ENCODE measurements at regions not wholly inside any gene's neighbourhood (a gene's known extent, or its start where the extent isn't known, plus 50 kb on each side); places are given as distances from the start of the nearest gene placed in this dataset.
"Not testable (repeated sequence)": the region's sequence is repeated elsewhere in the genome, so short reads cannot be mapped to it uniquely, and the experiment has no call there.

- no peak for DNase-seq
These were observed 135.8 kb downstream of the PLCE1 start for GRCh38 chr10:94129393-94130130.

GRCh38 chr10:94131885-94132284, 138.2 kb downstream of the PLCE1 start:
- Histone ChIP-seq H3K4me3 (no peak overlapping the region), H3K9me3 (replicated peaks) (no peaks in the 10 kb centered on the region), H3K36me3 (no peaks in the 10 kb centered on the region), H3K27ac (no peak overlapping the region), H3K4me1 (no peaks in the 10 kb centered on the region), H3K27me3 (no peaks in the 10 kb centered on the region)
- no peak for DNase-seq

More at GRCh38 chr10:94129393-94130130, 135.8 kb downstream of the PLCE1 start:
- Histone ChIP-seq H3K36me3 (no peaks in the 10 kb centered on the region), H3K4me3 (no peak overlapping the region), H3K27ac (no peak overlapping the region), H3K9me3 (replicated peaks) (no peaks in the 10 kb centered on the region), H3K27me3 (no peaks in the 10 kb centered on the region), H3K4me1 (no peaks in the 10 kb centered on the region)

- Histone ChIP-seq H3K9me3 (replicated peaks) (no peaks in the 10 kb centered on the region), H3K36me3 (no peaks in the 10 kb centered on the region), H3K4me1 (no peaks in the 10 kb centered on the region; the same call in 1 of the 2 replicates), H3K4me3 (no peak overlapping the region), H3K27ac (no peak overlapping the region), H3K27me3 (no peaks in the 10 kb centered on the region)
- DNase-seq, result no peak
These were observed 139.5 kb downstream of the PLCE1 start for GRCh38 chr10:94133239-94133638.

GRCh38 chr10:94137747-94138146, 144.0 kb downstream of the PLCE1 start:
- no peak overlapping the region for H3K4me3 ChIP-seq
- no peak for DNase-seq
- H3K27ac ChIP-seq, result no peak overlapping the region
- no peaks in the 10 kb centered on the region for H3K9me3 ChIP-seq (replicated peaks)
- H3K27me3 ChIP-seq, result no peaks in the 10 kb centered on the region
- H3K4me1 ChIP-seq, result no peaks in the 10 kb centered on the region; the same call in 1 of the 2 replicates
- H3K36me3 ChIP-seq, result no peaks in the 10 kb centered on the region

GRCh38 chr10:94138391-94138790, 144.7 kb downstream of the PLCE1 start:
- Histone ChIP-seq H3K4me3 (no peak overlapping the region), H3K4me1 (no peaks in the 10 kb centered on the region; the same call in 1 of the 2 replicates), H3K27ac (no peak overlapping the region), H3K27me3 (no peaks in the 10 kb centered on the region), H3K9me3 (replicated peaks) (no peaks in the 10 kb centered on the region), H3K36me3 (no peaks in the 10 kb centered on the region)
- peak in 1 of 2 experiments; percentile 2 for DNase-seq

GRCh38 chr10:94143261-94143660, 149.5 kb downstream of the PLCE1 start:
- no peak overlapping the region for H3K4me3 ChIP-seq
- H3K4me1 ChIP-seq, result no peaks in the 10 kb centered on the region; the same call in 1 of the 2 replicates
- no peak for DNase-seq
- H3K27ac ChIP-seq, result no peak overlapping the region
- H3K9me3 ChIP-seq (replicated peaks), result no peaks in the 10 kb centered on the region
- no peaks in the 10 kb centered on the region for H3K27me3 ChIP-seq
- H3K36me3 ChIP-seq, result no peaks in the 10 kb centered on the region

GRCh38 chr10:94146313-94146712, 152.6 kb downstream of the PLCE1 start:
- H3K4me3 ChIP-seq, result no peak overlapping the region
- H3K9me3 ChIP-seq (replicated peaks), result no peaks in the 10 kb centered on the region
- H3K36me3 ChIP-seq, result no peaks in the 10 kb centered on the region
- H3K4me1 ChIP-seq, result no peaks in the 10 kb centered on the region
- H3K27me3 ChIP-seq, result no peaks in the 10 kb centered on the region
- no peak overlapping the region for H3K27ac ChIP-seq
- DNase-seq, result no peak

GRCh38 chr10:94146746-94147145, 153.0 kb downstream of the PLCE1 start:
- no peaks in the 10 kb centered on the region for H3K27me3 ChIP-seq
- H3K36me3 ChIP-seq, result no peaks in the 10 kb centered on the region
- no peak overlapping the region for H3K4me3 ChIP-seq
- H3K9me3 ChIP-seq (replicated peaks), result no peaks in the 10 kb centered on the region
- no peak for DNase-seq
- no peak overlapping the region for H3K27ac ChIP-seq
- no peaks in the 10 kb centered on the region for H3K4me1 ChIP-seq

- H3K27ac ChIP-seq, result no peak overlapping the region
- H3K4me1 ChIP-seq, result no peaks in the 10 kb centered on the region
- H3K27me3 ChIP-seq, result no peaks in the 10 kb centered on the region
- no peak overlapping the region for H3K4me3 ChIP-seq
- H3K9me3 ChIP-seq (replicated peaks), result no peaks in the 10 kb centered on the region
- no peak for DNase-seq
- H3K36me3 ChIP-seq, result no peaks in the 10 kb centered on the region
These were observed 156.0 kb downstream of the PLCE1 start for GRCh38 chr10:94149702-94150101.

GRCh38 chr10:94150541-94151184, 156.9 kb downstream of the PLCE1 start:
- Histone ChIP-seq H3K9me3 (replicated peaks) (no peaks in the 10 kb centered on the region), H3K4me3 (no peak overlapping the region), H3K27ac (no peak overlapping the region), H3K4me1 (no peaks in the 10 kb centered on the region), H3K27me3 (no peaks in the 10 kb centered on the region), H3K36me3 (no peaks in the 10 kb centered on the region)
- peak; percentile 12 to 25 for DNase-seq

- DNase-seq, result no peak
- Histone ChIP-seq H3K9me3 (replicated peaks) (no peaks in the 10 kb centered on the region), H3K27me3 (no peaks in the 10 kb centered on the region), H3K27ac (no peak overlapping the region), H3K36me3 (no peaks in the 10 kb centered on the region), H3K4me1 (no peaks in the 10 kb centered on the region), H3K4me3 (no peak overlapping the region)
These were observed 162.1 kb downstream of the PLCE1 start for GRCh38 chr10:94155722-94156271.

- Histone ChIP-seq H3K4me1 (no peaks in the 10 kb centered on the region), H3K4me3 (no peak overlapping the region), H3K9me3 (replicated peaks) (no peaks in the 10 kb centered on the region), H3K27me3 (no peaks in the 10 kb centered on the region), H3K36me3 (no peaks in the 10 kb centered on the region), H3K27ac (no peak overlapping the region)
- no peak for DNase-seq
These were observed 162.7 kb downstream of the PLCE1 start for GRCh38 chr10:94156453-94156852.

- not testable (repeated sequence) for H3K9me3 ChIP-seq (replicated peaks); H3K27ac ChIP-seq; H3K4me3 ChIP-seq; DNase-seq; H3K36me3 ChIP-seq; H3K4me1 ChIP-seq; H3K27me3 ChIP-seq
These were observed 171.5 kb downstream of the PLCE1 start for GRCh38 chr10:94165158-94165611.

- no peak for DNase-seq
These were observed 178.6 kb downstream of the PLCE1 start for GRCh38 chr10:94172332-94172731.

GRCh38 chr10:94173594-94173993, 179.9 kb downstream of the PLCE1 start:
- H3K4me3 ChIP-seq, result no peak overlapping the region
- H3K27me3 ChIP-seq, result no peaks in the 10 kb centered on the region
- H3K27ac ChIP-seq, result no peak overlapping the region
- no peaks in the 10 kb centered on the region for H3K9me3 ChIP-seq (replicated peaks)
- no peaks in the 10 kb centered on the region for H3K4me1 ChIP-seq
- DNase-seq, result no peak
- no peaks in the 10 kb centered on the region for H3K36me3 ChIP-seq

More at GRCh38 chr10:94172332-94172731, 178.6 kb downstream of the PLCE1 start:
- Histone ChIP-seq H3K27ac (no peak overlapping the region), H3K4me3 (no peak overlapping the region), H3K27me3 (no peaks in the 10 kb centered on the region), H3K36me3 (no peaks in the 10 kb centered on the region), H3K4me1 (no peaks in the 10 kb centered on the region), H3K9me3 (replicated peaks) (no peaks in the 10 kb centered on the region)
